H1 (cell line): ENCODE measurements at regions not wholly inside any gene's neighbourhood (a gene's known extent, or its start where the extent isn't known, plus 50 kb on each side); places are given as distances from the start of the nearest gene placed in this dataset.
"Not testable (repeated sequence)": the region's sequence is repeated elsewhere in the genome, so short reads cannot be mapped to it uniquely, and the experiment has no call there.

ENCODE experiments used
- CTCF ChIA-PET: fragments of 300-600 bp; sonication (Branson Sonifier 250); formaldehyde crosslinking; loops from one replicate; lab custom pipeline; 2021; ENCODE audit not compliant: partially characterized antibody; lab: Charles Lee
- POLR2A ChIA-PET: fragments of 300-600 bp; sonication (Branson Sonifier 250); formaldehyde crosslinking; loops from one replicate; lab custom pipeline; 2021; ENCODE audit warnings: inconsistent platforms; ENCODE audit not compliant: partially characterized antibody; lab: Charles Lee
- DNase-seq, 2 experiments: peaks; one replicate each; pipeline versions ENCODE4 v3.0.0 to v3.0.0-alpha.2; 2010 to 2022; ENCODE audit warnings: low spot score in 2 of 2, low read depth in 1 of 2, mixed read lengths in 1 of 2
- FAIRE-seq: peaks from 2 replicates; lab custom pipeline; 2011; peaks lifted over from hg19 to GRCh38; lab: Jason Lieb, UNC
- H2AFZ ChIP-seq: 2 replicates; pipeline ENCODE4 v1.8.1; 2012; ENCODE audit warnings: low read length, inconsistent platforms
- H2AK5ac ChIP-seq: 2 replicates; pipeline ENCODE4 v1.6.1; 2013; ENCODE audit warnings: low read depth, low read length
- H2BK120ac ChIP-seq: replicated peaks from 2 replicates; pipeline ENCODE3; 2013; ENCODE audit warnings: low read depth, low read length, inconsistent platforms
- H2BK12ac ChIP-seq: 2 replicates; pipeline ENCODE4 v1.6.1; 2013; ENCODE audit warnings: low read depth, low read length
- H2BK15ac ChIP-seq: 2 replicates; pipeline ENCODE4 v1.6.1; 2013; ENCODE audit warnings: low read length
- H2BK20ac ChIP-seq: 2 replicates; pipeline ENCODE4 v1.6.1; 2013; ENCODE audit warnings: low read length
- H2BK5ac ChIP-seq: 2 replicates; pipeline ENCODE4 v1.6.1; 2013; ENCODE audit warnings: low read depth, low read length
- H3K14ac ChIP-seq: 2 replicates; pipeline ENCODE4 v1.6.1; 2013; ENCODE audit warnings: inconsistent platforms; ENCODE audit not compliant: insufficient read length
- H3K18ac ChIP-seq: 2 replicates; pipeline ENCODE4 v1.6.1; 2013; ENCODE audit warnings: low read length; ENCODE audit errors: extremely low read depth
- H3K23ac ChIP-seq: 2 replicates; pipeline ENCODE4 v1.6.1; 2013; ENCODE audit warnings: inconsistent platforms; ENCODE audit not compliant: insufficient read length
- H3K23me2 ChIP-seq: 2 replicates; pipeline ENCODE4 v1.6.1; 2013; ENCODE audit warnings: low read depth, low read length
- H3K27ac ChIP-seq: 2 replicates; pipeline ENCODE4 v1.6.1; 2011; ENCODE audit warnings: low read depth, low read length, inconsistent platforms
- H3K27me3 ChIP-seq, 4 experiments: replicated peaks in 1 of 4; 1 replicate in 1 of 4; 2 replicates in 3 of 4; pipeline versions ENCODE4 v1.6.1 to v1.8.1; 2011 to 2013; ENCODE audit warnings: low read length in 3 of 4, mild to moderate bottlenecking in 3 of 4, inconsistent platforms in 2 of 4, mixed read lengths in 2 of 4, moderate library complexity in 1 of 4; ENCODE audit not compliant: control insufficient read depth in 3 of 4, insufficient read depth in 3 of 4; ENCODE audit errors: extremely low read depth in 1 of 4
- H3K36me3 ChIP-seq, 4 experiments: 2 replicates each; pipeline versions ENCODE4 v1.6.1 to v1.8.1; 2011 to 2013; ENCODE audit warnings: mild to moderate bottlenecking in 4 of 4, low read length in 3 of 4, moderate library complexity in 2 of 4, control low read depth in 1 of 4, inconsistent platforms in 1 of 4; ENCODE audit not compliant: insufficient read depth in 4 of 4, control insufficient read depth in 2 of 4
- H3K4ac ChIP-seq: replicated peaks from 2 replicates; pipeline ENCODE3; 2013; ENCODE audit warnings: low read length, low read depth, mixed read lengths, inconsistent platforms; ENCODE audit not compliant: insufficient read length
- H3K4me1 ChIP-seq, 4 experiments: replicated peaks in 1 of 4; 1 replicate in 1 of 4; 2 replicates in 3 of 4; pipeline versions ENCODE4 v1.6.1 to v1.8.1; 2011 to 2013; ENCODE audit warnings: low read length in 3 of 4, inconsistent platforms in 2 of 4, mixed read lengths in 1 of 4; ENCODE audit not compliant: insufficient read depth in 4 of 4, control insufficient read depth in 3 of 4
- H3K4me2 ChIP-seq, 2 experiments: 2 replicates each; pipeline versions ENCODE4 v1.6.1 to v1.8.1; 2011 to 2013; ENCODE audit warnings: low read depth in 2 of 2, low read length in 2 of 2, control low read depth in 1 of 2, inconsistent platforms in 1 of 2, mild to moderate bottlenecking in 1 of 2; ENCODE audit not compliant: insufficient read depth in 1 of 2
- H3K4me3 ChIP-seq, 4 experiments: fragments of 200-600, 300-600 bp in 1 of 4; sonication (generic), shearing (Covaris generic), sonication (Bioruptor Twin) in 1 of 4; 2 replicates each; pipeline versions ENCODE4 v1.5.1 to v1.8.1; 2011 to 2016; ENCODE audit warnings: low read length in 4 of 4, low read depth in 3 of 4, control low read depth in 2 of 4, inconsistent platforms in 2 of 4, mild to moderate bottlenecking in 2 of 4, mixed read lengths in 1 of 4, moderate library complexity in 1 of 4; ENCODE audit not compliant: insufficient read depth in 2 of 4; ENCODE audit errors: extremely low read depth in 1 of 4
- H3K56ac ChIP-seq: replicated peaks from 2 replicates; pipeline ENCODE3; 2013; ENCODE audit warnings: low read depth, mild to moderate bottlenecking, mixed read lengths, low read length, inconsistent platforms; ENCODE audit not compliant: insufficient read length
- H3K79me1 ChIP-seq: 2 replicates; pipeline ENCODE4 v1.6.1; 2013; ENCODE audit warnings: low read depth, low read length, control low read depth
- H3K79me2 ChIP-seq, 2 experiments: 2 replicates each; pipeline versions ENCODE4 v1.6.1 to v1.8.1; 2012 to 2013; ENCODE audit warnings: low read length in 2 of 2, mild to moderate bottlenecking in 2 of 2, inconsistent platforms in 1 of 2; ENCODE audit not compliant: insufficient read depth in 2 of 2, control insufficient read depth in 1 of 2
- H3K9ac ChIP-seq, 4 experiments: replicated peaks in 1 of 4; 1 replicate in 1 of 4; 2 replicates in 3 of 4; pipeline versions ENCODE4 v1.6.1 to v1.8.1; 2011 to 2013; ENCODE audit warnings: low read depth in 3 of 4, low read length in 3 of 4, control low read depth in 2 of 4, mild to moderate bottlenecking in 2 of 4, moderate library complexity in 2 of 4, inconsistent platforms in 1 of 4; ENCODE audit errors: extremely low read depth in 1 of 4
- H3K9me3 ChIP-seq, 2 experiments: 2 replicates each; pipeline versions ENCODE4 v1.6.1 to v1.8.1; 2012 to 2013; ENCODE audit warnings: mild to moderate bottlenecking in 2 of 2, moderate library complexity in 2 of 2, control low read depth in 1 of 2, inconsistent platforms in 1 of 2, low read depth in 1 of 2, low read length in 1 of 2, mixed read lengths in 1 of 2; ENCODE audit not compliant: insufficient read depth in 2 of 2
- H4K20me1 ChIP-seq, 2 experiments: replicated peaks in 1 of 2; 2 replicates each; pipeline versions ENCODE3 to v1.8.1; 2011 to 2013; ENCODE audit warnings: inconsistent platforms in 2 of 2, low read length in 2 of 2, mild to moderate bottlenecking in 1 of 2; ENCODE audit not compliant: insufficient read depth in 2 of 2, control insufficient read depth in 1 of 2
- H4K5ac ChIP-seq: 2 replicates; pipeline ENCODE4 v1.6.1; 2013; ENCODE audit warnings: low read length, low read depth, mixed read lengths, inconsistent platforms; ENCODE audit not compliant: insufficient read length
- H4K8ac ChIP-seq: 2 replicates; pipeline ENCODE4 v1.8.0; 2013; ENCODE audit warnings: mild to moderate bottlenecking, moderate library complexity, low read length, inconsistent platforms; ENCODE audit not compliant: insufficient read depth; ENCODE audit errors: extremely low read depth
- H4K91ac ChIP-seq: replicated peaks from 2 replicates; pipeline ENCODE3; 2013; ENCODE audit warnings: low read length, mixed read lengths, inconsistent platforms; ENCODE audit not compliant: insufficient read length
- RBBP5 ChIP-seq: IDR thresholded peaks from 2 replicates; pipeline ENCODE4 v1.7.1; 2012; ENCODE audit warnings: low read depth, mild to moderate bottlenecking, inconsistent platforms, low read length, moderate library complexity, borderline replicate concordance
- WGBS, 2 experiments: shearing (Covaris generic) in 1 of 2; methylation state at CpG; one replicate each; pipeline versions ENCODE4 v1.1.6 to v1.1.7; 2013 to 2015; ENCODE audit warnings: low lambda C conversion rate in 2 of 2, mixed read lengths in 2 of 2, inconsistent platforms in 1 of 2, low coverage in 1 of 2, missing lambda C conversion rate in 1 of 2; ENCODE audit not compliant: insufficient replicate concordance in 2 of 2, insufficient coverage in 1 of 2, insufficient read length in 1 of 2; ENCODE audit errors: extremely low coverage in 1 of 2, missing lambda C conversion rate in 1 of 2; 5-methylcytosine and 5-hydroxymethylcytosine counted together

- TF ChIP-seq RBBP5, result no peak
These were observed 92.0 kb upstream of the KIF26B start (continued) for GRCh38 chr1:245062741-245063305.

- H4K91ac ChIP-seq, H2BK5ac ChIP-seq, H3K18ac ChIP-seq, H3K9ac ChIP-seq, H3K14ac ChIP-seq, POLR2A ChIA-PET, H4K20me1 ChIP-seq, H3K4me2 ChIP-seq, H2AK5ac ChIP-seq, H2BK15ac ChIP-seq, H2AFZ ChIP-seq, H3K79me1 ChIP-seq, H3K56ac ChIP-seq, H3K27ac ChIP-seq, H4K8ac ChIP-seq, H3K23me2 ChIP-seq, H2BK120ac ChIP-seq, H3K79me2 ChIP-seq, H3K36me3 ChIP-seq, H3K4me1 ChIP-seq, H3K27me3 ChIP-seq, H4K5ac ChIP-seq, DNase-seq, H2BK20ac ChIP-seq, H3K4me3 ChIP-seq, H3K4ac ChIP-seq, H2BK12ac ChIP-seq, FAIRE-seq, H3K9me3 ChIP-seq, H3K23ac ChIP-seq: not testable (repeated sequence)
- CTCF ChIA-PET, result interaction anchor here (0.6 to 1.2 kb wide), 4 partner anchors 10 to 451 kb away, joined by 3 to 4 read pairs (median 3); no protein-coding TSS in a partner anchor
- WGBS, 2 experiments, result 97% methylated on average over 4 of the region's 4 CpGs; no CpG with 5 or more reads in 1 of the 2 experiments
These were observed 93.0 kb upstream of the KIF26B start for GRCh38 chr1:245061808-245062207.
